CD4-positive, CD25-positive, alpha-beta regulatory T cell (primary cell): ENCODE measurements at regions not wholly inside any gene's neighbourhood (a gene's known extent, or its start where the extent isn't known, plus 50 kb on each side); places are given as distances from the start of the nearest gene placed in this dataset.

Source experiments
- ATAC-seq, 2 donors: fragments of 150-1000 bp; cut with Tn5 transposase; one replicate each; pipeline ENCODE4 v1.10.0; 2021; ENCODE audit warnings: low read depth in 2 of 2, moderate number of reproducible peaks in 2 of 2, moderate library complexity in 1 of 2
- DNase-seq, 3 donors: peaks; one replicate each; pipeline versions ENCODE4 v3.0.0 to v3.0.0-alpha.2; 2012 to 2022; ENCODE audit warnings: mixed read lengths in 1 of 3
- H3K27ac ChIP-seq: one replicate; pipeline ENCODE4 v1.7.0; 2013; ENCODE audit warnings: mild to moderate bottlenecking, low read length; ENCODE audit not compliant: insufficient read depth, poor library complexity, severe bottlenecking
- H3K27me3 ChIP-seq: one replicate; pipeline ENCODE4 v1.7.0; 2013; ENCODE audit warnings: low read length; ENCODE audit not compliant: control insufficient read depth, insufficient read depth
- H3K36me3 ChIP-seq: one replicate; pipeline ENCODE4 v1.7.0; 2013; ENCODE audit warnings: mild to moderate bottlenecking, low read length, moderate library complexity; ENCODE audit not compliant: control insufficient read depth, insufficient read depth
- H3K4me1 ChIP-seq: 2 replicates; pipeline ENCODE4 v1.7.0; 2013; ENCODE audit warnings: mild to moderate bottlenecking, low read length; ENCODE audit not compliant: insufficient read depth, control insufficient read depth, poor library complexity, severe bottlenecking
- H3K4me3 ChIP-seq: one replicate; pipeline ENCODE4 v1.7.0; 2013; ENCODE audit warnings: low read depth, mild to moderate bottlenecking, low read length, moderate library complexity
- H3K9me3 ChIP-seq, 2 experiments: 1 replicate in 1 of 2; 2 replicates in 1 of 2; pipeline ENCODE4 v1.7.0; 2013; ENCODE audit warnings: low read length in 2 of 2, mild to moderate bottlenecking in 1 of 2, moderate library complexity in 1 of 2; ENCODE audit not compliant: control insufficient read depth in 2 of 2
- H3K27ac Mint-ChIP-seq, 3 donors: one replicate each; pipeline ENCODE4 v1.8.0; 2020 to 2022; ENCODE audit warnings: mild to moderate bottlenecking in 3 of 3, mixed read lengths in 3 of 3, moderate library complexity in 2 of 3
- H3K27me3 Mint-ChIP-seq: one replicate; pipeline ENCODE4 v1.8.0; 2022; ENCODE audit warnings: mild to moderate bottlenecking, mixed read lengths
- H3K36me3 Mint-ChIP-seq: one replicate; pipeline ENCODE4 v1.8.0; 2020; ENCODE audit warnings: mixed read lengths
- H3K4me1 Mint-ChIP-seq, 4 donors: one replicate each; pipeline ENCODE4 v1.8.0; 2020 to 2022; ENCODE audit warnings: mixed read lengths in 4 of 4, mild to moderate bottlenecking in 1 of 4
- H3K4me3 Mint-ChIP-seq, 4 donors: one replicate each; pipeline ENCODE4 v1.8.0; 2020 to 2022; ENCODE audit warnings: mild to moderate bottlenecking in 4 of 4, mixed read lengths in 4 of 4, moderate library complexity in 3 of 4
- H3K9me3 Mint-ChIP-seq, 7 donors: one replicate each; pipeline ENCODE4 v1.8.0; 2020 to 2022; ENCODE audit warnings: mixed read lengths in 7 of 7, mild to moderate bottlenecking in 3 of 7, moderate library complexity in 2 of 7

- Mint-ChIP-seq H3K4me1 (peaks cover 0 to 4% (median 1%) of the 10 kb centered on the region in 4 donors), H3K36me3 (no peaks in the 10 kb centered on the region), H3K4me3 (no peak overlapping the region), H3K27me3 (peaks cover 6% of the 10 kb centered on the region), H3K9me3 (peaks cover 0 to 1% (median 0%) of the 10 kb centered on the region in 7 donors), H3K27ac (no peak overlapping the region)
- Histone ChIP-seq H3K36me3 (no peaks in the 10 kb centered on the region), H3K27ac (no peak overlapping the region), H3K4me3 (no peak overlapping the region), H3K9me3 (no peaks in the 10 kb centered on the region), H3K4me1 (no peaks in the 10 kb centered on the region), H3K27me3 (no peaks in the 10 kb centered on the region)
- ATAC-seq = no peak
- no peak for DNase-seq
These were observed 208.7 kb downstream of the LMX1A start for GRCh38 chr1:165147799-165148198.

- Mint-ChIP-seq H3K27me3 (peaks cover 11% of the 10 kb centered on the region), H3K4me3 (no peak overlapping the region), H3K4me1 (peaks cover 0 to 4% (median 1%) of the 10 kb centered on the region in 4 donors), H3K27ac (no peak overlapping the region), H3K9me3 (peaks cover 0 to 3% (median 0%) of the 10 kb centered on the region in 7 donors), H3K36me3 (no peaks in the 10 kb centered on the region)
- Histone ChIP-seq H3K9me3 (no peaks in the 10 kb centered on the region), H3K36me3 (no peaks in the 10 kb centered on the region), H3K4me1 (no peaks in the 10 kb centered on the region), H3K4me3 (no peak overlapping the region), H3K27ac (no peak overlapping the region), H3K27me3 (no peaks in the 10 kb centered on the region)
- ATAC-seq = no peak
- peak in 1 of 3 donors; percentile 38 for DNase-seq
These were observed 211.6 kb downstream of the LMX1A start for GRCh38 chr1:165144757-165145397.

GRCh38 chr1:165143437-165144065 lies 213.0 kb downstream of the LMX1A start:
- peak in 1 of 3 donors; percentile 16 for DNase-seq
- H3K9me3 Mint-ChIP-seq = peaks cover 0 to 3% (median 0%) of the 10 kb centered on the region in 7 donors

GRCh38 chr1:165138960-165139359 lies 217.6 kb downstream of the LMX1A start:
- H3K9me3 Mint-ChIP-seq = peaks cover 0 to 3% (median 0%) of the 10 kb centered on the region in 7 donors
- Histone ChIP-seq H3K4me1 (no peaks in the 10 kb centered on the region), H3K27ac (no peak overlapping the region), H3K36me3 (no peaks in the 10 kb centered on the region), H3K27me3 (no peaks in the 10 kb centered on the region), H3K9me3 (no peaks in the 10 kb centered on the region), H3K4me3 (no peak overlapping the region)
- no peak overlapping the region for H3K27ac Mint-ChIP-seq
- DNase-seq (no peak), ATAC-seq (no peak)
- peaks cover 11% of the 10 kb centered on the region for H3K27me3 Mint-ChIP-seq
- H3K4me1 Mint-ChIP-seq = no peaks in the 10 kb centered on the region
- no peaks in the 10 kb centered on the region for H3K36me3 Mint-ChIP-seq
- no peak overlapping the region for H3K4me3 Mint-ChIP-seq

More at GRCh38 chr1:165143437-165144065, 213.0 kb downstream of the LMX1A start:
- Histone ChIP-seq H3K9me3 (no peaks in the 10 kb centered on the region), H3K36me3 (no peaks in the 10 kb centered on the region), H3K4me1 (no peaks in the 10 kb centered on the region), H3K4me3 (no peak overlapping the region), H3K27me3 (no peaks in the 10 kb centered on the region), H3K27ac (no peak overlapping the region)
- H3K4me3 Mint-ChIP-seq = no peak overlapping the region
- no peak overlapping the region for H3K27ac Mint-ChIP-seq
- peaks cover 0 to 4% (median 1%) of the 10 kb centered on the region in 4 donors for H3K4me1 Mint-ChIP-seq
- no peak for ATAC-seq
- H3K36me3 Mint-ChIP-seq = no peaks in the 10 kb centered on the region
- H3K27me3 Mint-ChIP-seq = peaks cover 11% of the 10 kb centered on the region

GRCh38 chr1:165137551-165138316 lies 218.8 kb downstream of the LMX1A start:
- H3K9me3 ChIP-seq = no peaks in the 10 kb centered on the region
- H3K9me3 Mint-ChIP-seq = peaks cover 0 to 2% (median 0%) of the 10 kb centered on the region in 7 donors
- H3K27ac Mint-ChIP-seq = peak overlapping the region in 1 of 3 donors; percentile 83
- no peak overlapping the region for H3K27ac ChIP-seq
- peaks cover 4% of the 10 kb centered on the region for H3K27me3 Mint-ChIP-seq
- H3K4me1 Mint-ChIP-seq = no peaks in the 10 kb centered on the region
- no peaks in the 10 kb centered on the region for H3K36me3 ChIP-seq
- H3K4me3 Mint-ChIP-seq = no peak overlapping the region
- ATAC-seq (no peak), DNase-seq (no peak)
- no peaks in the 10 kb centered on the region for H3K36me3 Mint-ChIP-seq
- no peaks in the 10 kb centered on the region for H3K27me3 ChIP-seq
- H3K4me3 ChIP-seq = no peak overlapping the region
- no peaks in the 10 kb centered on the region for H3K4me1 ChIP-seq

- no peaks in the 10 kb centered on the region for H3K27me3 ChIP-seq
- H3K36me3 ChIP-seq = no peaks in the 10 kb centered on the region
- Mint-ChIP-seq H3K27ac (no peak overlapping the region), H3K9me3 (peaks cover 0 to 4% (median 0%) of the 10 kb centered on the region in 7 donors), H3K27me3 (no peaks in the 10 kb centered on the region), H3K4me3 (no peak overlapping the region), H3K36me3 (no peaks in the 10 kb centered on the region), H3K4me1 (no peaks in the 10 kb centered on the region)
- no peaks in the 10 kb centered on the region for H3K9me3 ChIP-seq
- H3K27ac ChIP-seq = no peak overlapping the region
- H3K4me3 ChIP-seq = no peak overlapping the region
- ATAC-seq = no peak
- H3K4me1 ChIP-seq = no peaks in the 10 kb centered on the region
- DNase-seq = no peak
These were observed 222.1 kb downstream of the LMX1A start for GRCh38 chr1:165134431-165134830.

- DNase-seq (peak in 1 of 3 donors; percentile 29), ATAC-seq (no peak)
- no peaks in the 10 kb centered on the region for H3K4me1 Mint-ChIP-seq
- peaks cover 0 to 6% (median 0%) of the 10 kb centered on the region in 7 donors for H3K9me3 Mint-ChIP-seq
- H3K4me3 Mint-ChIP-seq = no peak overlapping the region
- Histone ChIP-seq H3K27ac (no peak overlapping the region), H3K27me3 (no peaks in the 10 kb centered on the region), H3K4me3 (no peak overlapping the region), H3K4me1 (no peaks in the 10 kb centered on the region), H3K9me3 (no peaks in the 10 kb centered on the region), H3K36me3 (no peaks in the 10 kb centered on the region)
- H3K27me3 Mint-ChIP-seq = no peaks in the 10 kb centered on the region
- H3K36me3 Mint-ChIP-seq = no peaks in the 10 kb centered on the region
- H3K27ac Mint-ChIP-seq = no peak overlapping the region
These were observed 226.8 kb downstream of the LMX1A start for GRCh38 chr1:165129568-165130164.
